ENCODE measurements at regions not wholly inside any gene's neighbourhood (a gene's known extent, or its start where the extent isn't known, plus 50 kb on each side); places are given as distances from the start of the nearest gene placed in this dataset.
"Not testable (repeated sequence)": the region's sequence is repeated elsewhere in the genome, so short reads cannot be mapped to it uniquely, and the experiment has no call there.

DNA sequence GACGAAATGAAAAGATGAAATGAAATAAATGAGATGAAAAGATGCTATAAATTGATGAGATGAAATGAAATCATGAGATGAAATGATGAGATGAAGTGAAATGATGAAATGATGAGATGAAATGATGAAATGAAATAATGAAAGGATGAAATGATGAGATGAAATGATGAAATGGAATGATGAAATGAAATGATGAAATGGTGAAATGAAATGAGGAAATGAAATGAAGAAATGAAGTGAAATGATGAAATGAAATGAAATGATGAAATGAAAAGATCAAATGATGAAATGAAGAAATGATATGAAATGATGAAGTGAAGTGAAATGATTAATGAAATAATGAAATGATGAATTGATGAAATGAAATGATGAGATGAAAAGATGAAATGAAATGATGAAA, 138.5 kb upstream of the ERV3-1 start:
- not testable (repeated sequence) for DNase-seq

DNA sequence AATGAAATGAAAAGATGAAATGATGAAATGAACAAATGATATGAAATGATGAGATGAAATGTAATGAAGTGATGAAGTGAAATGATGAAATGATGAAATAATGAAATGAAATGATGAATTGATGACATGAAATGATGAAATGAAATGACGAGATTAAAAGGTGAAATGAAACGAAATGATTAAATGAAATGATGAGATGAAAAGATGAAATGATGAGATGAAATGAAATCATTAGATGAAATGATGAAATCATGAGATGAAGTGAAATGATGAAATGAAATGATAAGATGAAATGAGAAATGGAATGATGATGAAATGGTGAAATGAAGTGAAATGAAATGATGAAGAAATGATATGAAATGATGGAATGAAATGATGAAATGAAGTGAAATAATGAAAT, 138.1 kb upstream of the ERV3-1 start:
- not testable (repeated sequence) for DNase-seq

DNA sequence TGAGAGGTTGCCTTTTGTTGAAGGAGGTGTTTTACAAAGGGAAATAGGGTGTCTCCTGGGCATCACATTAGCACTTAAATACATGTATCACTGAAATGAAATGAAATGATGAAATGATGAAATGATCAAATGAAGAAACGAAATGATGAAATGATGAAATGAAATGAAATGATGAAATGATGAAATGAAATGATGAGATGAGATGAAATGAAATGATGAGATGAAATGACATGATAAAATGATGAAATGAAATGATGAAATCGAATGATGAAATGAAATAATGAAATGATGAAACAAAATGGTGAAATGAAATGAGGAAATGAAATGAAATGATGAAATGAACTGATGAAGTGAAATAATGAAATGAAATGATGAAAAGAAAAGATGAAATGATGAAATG, 137.6 kb upstream of the ERV3-1 start:
- DNase-seq: not testable (repeated sequence)

DNA sequence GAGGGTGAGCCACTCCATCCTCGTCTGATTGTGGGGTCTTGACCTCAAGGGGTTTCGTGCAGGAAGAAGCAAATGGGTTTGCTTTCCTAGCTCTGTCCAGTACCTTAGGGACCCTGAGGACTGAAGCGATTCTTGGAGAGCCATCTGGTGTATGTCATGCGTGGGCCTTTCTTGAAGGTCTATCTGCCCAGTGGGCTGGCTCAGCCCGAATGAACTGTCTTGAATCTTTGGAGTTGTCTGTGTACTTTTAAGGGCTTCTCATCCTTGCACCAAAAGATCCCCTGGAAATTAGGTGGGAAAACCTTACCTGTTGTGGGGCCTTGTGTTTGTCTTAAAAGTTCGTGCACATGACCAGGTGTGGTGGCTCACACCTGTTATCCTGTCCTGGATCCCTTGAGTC, 135.4 kb upstream of the ERV3-1 start:
- DNase-seq: not testable (repeated sequence)

DNA sequence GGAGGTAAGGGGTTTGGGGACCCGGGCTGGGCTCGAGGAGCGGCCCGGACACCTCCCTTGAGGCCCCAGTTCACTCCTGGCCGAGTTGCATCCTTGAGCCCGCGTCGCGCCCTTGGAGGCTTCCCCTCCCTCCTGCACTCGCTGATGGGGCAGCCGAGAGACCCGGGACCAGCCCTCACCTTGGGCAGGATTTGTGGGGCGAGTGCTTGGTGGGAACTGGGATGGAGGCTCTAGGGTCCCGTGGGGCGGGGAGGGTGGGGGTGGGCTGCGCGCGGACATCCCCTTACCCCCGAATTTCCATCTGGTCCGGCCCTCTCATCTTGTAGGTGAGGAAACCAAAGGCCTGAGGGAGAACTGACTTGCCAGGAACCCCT, 134.9 kb upstream of the ERV3-1 start:
- not testable (repeated sequence) for DNase-seq

DNA sequence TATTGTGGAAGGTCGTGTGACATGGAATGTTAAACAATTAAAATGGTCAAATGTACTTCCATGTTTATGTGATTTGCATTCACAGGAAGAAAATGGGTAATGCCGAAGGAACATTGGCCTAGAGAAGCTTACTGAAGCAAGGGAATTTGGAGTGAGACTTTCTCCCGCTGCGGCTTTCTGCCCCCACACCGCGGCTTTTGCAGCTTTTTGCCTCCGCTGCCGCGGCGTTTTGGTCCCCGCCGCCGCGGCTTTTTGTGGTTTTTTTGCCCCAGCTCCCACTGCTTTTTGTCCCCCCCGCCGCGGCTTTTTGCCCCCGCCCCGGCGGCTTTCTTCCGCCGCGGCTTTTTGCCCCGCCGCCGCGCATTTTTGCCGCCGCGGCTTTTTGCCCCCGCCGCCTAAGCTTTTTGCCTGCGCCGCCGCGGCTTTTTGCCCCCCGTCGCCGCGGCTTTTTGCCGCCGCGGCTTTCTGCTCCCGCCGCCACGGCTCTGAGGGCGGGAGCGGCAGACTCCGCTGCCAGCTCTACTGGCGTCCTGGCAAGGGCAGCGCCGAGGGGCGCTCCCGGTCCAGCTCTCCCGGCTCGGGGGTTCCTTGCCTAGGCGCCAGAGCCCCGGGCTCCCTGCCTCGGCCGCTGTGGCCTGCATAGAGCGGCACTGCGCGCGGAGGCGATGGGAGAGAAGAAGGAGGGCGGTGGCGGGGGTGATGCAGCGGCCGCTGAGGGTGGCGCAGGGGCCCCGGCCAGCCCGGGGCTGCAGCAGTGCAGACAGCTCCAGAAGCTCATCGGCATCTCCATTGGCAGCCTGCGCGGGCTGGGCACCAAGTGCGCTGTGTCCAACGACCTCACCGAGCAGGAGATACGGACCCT, 134.3 kb upstream of the ERV3-1 start:
- not testable (repeated sequence) for DNase-seq

DNA sequence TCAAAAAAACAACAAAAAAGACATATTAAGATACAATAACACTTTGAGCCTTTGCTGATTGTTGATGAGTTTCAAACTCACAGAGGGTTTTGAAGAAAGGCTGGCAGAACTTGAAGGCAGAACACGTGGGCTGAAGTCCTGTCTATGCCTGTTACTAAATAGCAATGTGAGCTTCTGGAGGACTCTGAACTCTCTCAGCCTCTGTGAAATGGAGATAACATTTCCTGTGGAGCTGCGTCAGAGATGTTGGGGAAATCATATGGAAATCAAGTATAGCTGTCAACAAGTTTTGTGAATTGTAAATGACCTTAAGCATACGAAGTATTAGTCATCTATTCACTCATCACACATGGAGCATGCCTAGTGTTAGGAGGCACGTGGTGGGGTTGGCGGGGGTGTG, 130.4 kb upstream of the ERV3-1 start:
- DNase-seq: not testable (repeated sequence)

DNA sequence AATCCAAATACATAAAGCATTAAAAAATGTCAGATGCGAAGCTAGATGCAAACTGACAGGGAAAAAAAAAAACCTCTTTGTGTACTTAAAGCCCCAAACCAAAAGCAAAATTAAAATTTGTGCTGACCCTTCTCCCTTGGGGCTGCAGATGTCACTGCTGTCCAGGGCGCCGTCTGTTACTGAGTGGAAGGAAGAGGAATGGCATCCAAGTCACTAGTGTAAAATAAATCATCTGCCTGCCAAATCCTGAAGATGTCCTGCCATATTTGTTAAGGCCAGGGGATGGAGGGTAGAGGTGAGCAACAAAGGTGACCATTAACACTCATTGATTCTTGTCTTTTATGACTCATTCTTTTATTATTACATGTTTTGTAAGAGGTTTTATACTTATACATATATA, 126.6 kb upstream of the ERV3-1 start:
- not testable (repeated sequence) for DNase-seq

DNA sequence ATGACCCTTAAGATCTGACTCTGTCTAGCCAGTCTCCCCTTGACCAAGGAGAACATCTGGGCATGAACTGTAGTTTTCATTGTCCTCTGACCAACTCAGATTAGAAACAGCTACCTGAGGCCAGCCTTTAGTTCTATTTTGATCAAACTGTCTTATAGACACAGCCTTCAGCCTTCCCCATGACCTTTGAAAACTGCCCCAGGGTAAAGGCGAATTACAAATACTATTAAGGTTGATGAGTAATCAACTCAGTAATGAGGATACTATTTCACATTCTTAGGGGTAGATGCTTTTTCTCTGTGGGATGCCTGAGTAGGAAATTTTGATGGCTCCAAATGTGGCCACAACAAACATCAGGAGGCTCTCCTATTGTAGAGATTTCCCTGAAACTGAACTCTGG, 125.8 kb upstream of the ERV3-1 start:
- DNase-seq: not testable (repeated sequence)

DNA sequence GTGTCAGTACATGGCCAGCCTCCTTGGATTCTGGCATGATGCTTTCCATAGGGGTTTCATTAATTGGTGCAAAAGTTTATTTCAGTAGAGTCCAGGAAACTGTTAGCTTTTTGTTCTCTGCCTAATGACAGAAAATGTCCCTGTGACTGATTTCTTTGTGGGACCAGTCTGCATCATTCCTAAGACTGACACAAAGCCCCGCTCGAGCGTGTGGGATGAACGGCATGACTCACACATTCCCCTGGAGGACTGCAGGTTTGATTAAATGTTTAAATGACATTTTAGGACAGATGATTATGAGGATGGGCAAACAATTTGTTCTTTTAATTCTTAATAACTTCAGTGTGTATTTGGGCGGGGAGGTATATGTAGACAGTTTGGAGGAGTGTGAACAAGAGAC, 120.9 kb upstream of the ERV3-1 start:
- DNase-seq: not testable (repeated sequence)

DNA sequence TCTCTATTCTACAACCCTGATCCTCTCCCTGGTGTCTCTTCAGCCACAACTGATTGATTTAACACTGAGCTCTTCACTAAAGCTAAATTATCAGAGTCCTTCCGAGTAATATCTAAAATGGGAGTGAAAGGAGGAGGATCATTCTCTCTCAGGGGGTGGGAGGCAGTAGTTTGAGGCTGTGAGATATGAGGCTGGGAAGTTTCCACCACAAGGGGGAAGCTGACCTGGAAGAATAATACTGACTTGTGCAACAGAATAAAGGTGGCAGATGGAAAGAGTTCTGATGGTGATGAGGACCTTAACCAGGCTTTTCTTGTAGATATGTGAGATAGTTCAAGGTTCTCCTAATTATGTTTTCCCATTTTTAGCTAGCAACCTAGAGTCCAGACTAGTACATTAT, 118.1 kb upstream of the ERV3-1 start:
- not testable (repeated sequence) for DNase-seq

DNA sequence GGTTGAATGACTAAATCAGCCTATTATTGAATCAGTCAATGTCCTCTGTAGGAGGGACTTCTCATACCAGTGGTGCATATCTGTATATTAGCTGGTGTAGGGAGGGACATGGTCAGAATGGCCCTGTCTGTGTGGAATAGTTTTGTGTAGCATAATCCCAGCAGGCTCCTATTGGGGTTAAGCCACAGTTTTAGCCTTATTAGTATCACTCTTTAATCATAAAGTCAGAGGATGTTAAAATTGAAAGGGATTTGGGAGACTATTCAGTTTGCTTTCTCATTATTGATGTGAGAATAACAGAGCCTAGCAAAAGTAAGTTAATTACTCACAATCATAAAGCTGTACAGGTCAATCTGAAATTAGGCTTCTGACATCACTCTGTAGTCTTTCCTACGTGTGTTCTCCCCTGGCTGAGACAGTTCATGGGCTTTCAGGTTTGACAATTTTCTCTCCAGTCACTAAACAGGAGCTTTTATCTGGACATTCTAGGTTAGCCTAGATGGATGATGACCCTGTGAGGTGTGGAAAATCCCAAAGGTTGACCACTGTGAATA, 99.2 kb upstream of the ERV3-1 start:
- DNase-seq: not testable (repeated sequence)

DNA sequence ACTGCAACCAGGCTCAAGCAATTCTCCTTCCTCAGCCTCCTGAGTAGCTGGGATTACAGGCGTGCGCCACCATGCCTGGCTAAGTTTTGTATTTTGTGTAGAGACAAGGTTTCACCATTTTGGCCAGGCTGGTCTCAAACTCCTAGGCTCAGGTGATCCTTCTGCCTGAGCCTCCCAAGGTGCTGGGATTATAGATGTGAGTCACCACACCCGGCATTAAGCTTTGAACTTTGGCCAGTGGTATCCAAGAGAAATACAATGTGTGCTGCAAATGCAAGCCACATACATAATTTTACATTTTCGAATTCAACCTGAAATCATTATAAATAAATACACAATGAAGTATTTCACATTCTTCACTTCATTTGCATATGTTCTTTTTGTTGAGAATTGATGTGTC, 94.0 kb upstream of the ERV3-1 start:
- not testable (repeated sequence) for DNase-seq

DNA sequence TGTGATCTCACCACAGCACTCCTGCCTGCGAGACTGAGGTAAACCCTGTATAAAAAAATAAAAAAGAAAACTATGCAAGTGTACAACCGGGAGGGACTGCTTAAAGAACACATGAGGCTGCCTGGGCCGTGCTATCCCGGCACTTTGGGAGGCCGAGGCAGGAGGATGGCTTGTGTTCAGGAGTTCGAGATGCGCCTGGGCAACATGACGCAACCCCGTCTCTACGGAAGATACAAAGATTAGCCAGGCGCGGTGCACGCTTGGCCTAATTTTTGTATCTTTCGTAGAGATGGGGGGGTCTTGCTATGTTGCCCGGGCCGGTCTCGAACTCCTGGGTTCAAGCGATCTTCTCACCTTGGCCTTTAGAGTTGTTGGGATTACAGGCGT, 75.2 kb upstream of the ERV3-1 start:
- not testable (repeated sequence) for DNase-seq

DNA sequence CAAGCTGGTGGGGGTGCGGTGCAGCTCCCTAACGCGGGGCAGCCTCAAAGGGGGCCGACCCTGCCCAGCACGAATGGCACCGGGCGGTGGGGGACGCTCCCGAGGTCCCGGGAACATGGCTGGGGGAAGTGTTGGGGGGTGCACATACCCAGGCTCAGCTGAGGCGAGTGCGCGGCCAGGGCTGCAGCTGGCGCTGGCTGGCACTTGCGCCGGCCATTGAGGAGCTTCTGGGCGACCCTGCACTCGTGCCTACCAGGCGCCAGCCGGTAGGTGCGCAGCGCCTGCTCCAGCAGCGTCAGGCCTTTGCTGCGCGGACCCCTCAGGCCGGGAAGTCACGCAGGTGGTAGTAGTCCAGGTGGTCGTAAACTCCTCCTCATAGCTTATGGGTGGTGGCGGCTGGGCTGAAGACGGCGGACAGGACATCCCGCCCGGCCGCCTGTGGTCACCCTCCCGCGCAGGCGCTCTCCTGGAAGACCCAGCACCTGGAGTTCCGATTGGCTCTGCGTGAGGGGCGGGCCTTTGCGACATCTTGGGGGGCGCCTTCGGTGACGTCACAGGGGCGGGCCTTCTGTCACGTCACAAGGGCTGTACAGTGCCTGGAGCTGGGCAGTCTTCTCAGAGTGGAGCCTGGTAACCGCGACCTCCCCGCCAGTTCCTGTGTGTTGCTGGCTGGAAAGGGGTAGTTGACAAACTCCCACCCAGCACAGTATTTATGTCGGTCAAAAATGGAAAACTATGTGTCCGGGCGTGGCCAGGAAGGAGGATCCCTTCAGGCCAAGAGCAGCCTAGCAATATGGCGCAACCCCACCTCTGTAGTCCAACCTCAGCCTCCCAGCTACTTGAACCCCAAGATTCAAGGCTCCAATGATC, 74.5 kb upstream of the ERV3-1 start:
- DNase-seq: peak; percentile 65

DNA sequence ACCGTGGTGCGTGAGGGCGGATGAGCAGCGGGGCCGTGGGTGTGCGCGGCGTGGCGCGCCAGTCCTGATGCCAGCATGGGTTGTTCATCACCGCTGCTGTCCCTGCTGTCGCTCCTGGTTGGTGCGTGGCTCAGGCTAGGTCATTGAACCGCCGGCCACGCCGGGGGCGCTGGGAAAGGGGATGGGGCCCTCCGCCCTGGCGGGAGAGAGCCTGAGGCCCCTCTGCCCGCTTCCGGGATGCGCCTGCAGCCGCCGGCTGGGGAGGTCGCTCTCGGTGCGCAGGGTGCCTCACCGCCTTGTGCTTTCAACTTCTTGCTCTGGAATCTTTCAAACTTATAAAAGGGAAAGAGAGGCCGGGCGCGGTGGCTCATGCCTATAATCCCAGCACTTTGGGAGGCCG, 68.5 kb upstream of the ERV3-1 start:
- not testable (repeated sequence) for DNase-seq

DNA sequence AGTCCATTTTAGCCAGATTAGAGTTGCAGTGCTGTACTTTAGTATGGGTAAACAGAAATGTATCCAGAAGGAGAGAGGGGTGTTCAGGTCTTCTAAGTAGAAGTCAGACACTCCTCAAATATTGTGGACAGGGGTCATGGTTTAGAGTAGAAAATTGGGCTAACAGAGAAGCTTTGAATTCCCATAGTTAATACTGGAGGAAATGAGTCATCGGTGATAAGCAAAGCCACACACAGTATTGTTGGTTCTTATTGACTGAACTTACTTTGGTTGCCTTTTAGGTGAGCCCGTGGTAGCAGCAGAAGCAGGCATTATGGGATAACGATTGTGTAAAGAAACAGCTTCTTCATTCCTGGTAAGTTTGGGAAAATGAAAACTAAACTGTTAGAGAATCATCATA, 66.7 kb upstream of the ERV3-1 start:
- not testable (repeated sequence) for DNase-seq

DNA sequence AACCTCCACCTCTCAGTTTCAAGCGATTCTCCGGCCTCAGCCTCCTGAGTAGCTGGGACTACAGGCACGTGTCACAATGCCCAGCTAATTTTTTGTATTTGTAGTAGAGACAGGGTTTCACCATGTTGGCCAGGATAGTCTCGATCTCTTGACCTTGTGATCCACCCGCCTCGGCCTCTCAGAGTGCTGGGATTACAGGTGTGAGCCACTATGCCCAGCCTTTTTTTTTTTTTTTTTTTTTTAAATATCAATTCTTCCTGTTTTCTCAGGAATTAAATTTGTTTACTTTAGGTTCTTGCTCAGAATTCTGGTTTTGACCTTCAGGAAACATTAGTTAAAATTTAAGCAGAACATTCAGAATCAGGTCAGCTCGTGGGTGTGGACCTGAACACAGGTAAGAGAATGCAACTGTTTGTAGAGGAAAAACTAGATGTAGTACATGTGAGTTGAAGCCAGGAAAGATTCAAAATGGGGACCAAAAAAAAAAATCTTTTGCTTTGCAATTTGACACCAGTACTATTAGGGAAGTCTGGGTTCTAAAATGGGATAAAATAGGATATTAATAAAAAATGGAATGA, 65.5 kb upstream of the ERV3-1 start:
- DNase-seq: not testable (repeated sequence)

DNA sequence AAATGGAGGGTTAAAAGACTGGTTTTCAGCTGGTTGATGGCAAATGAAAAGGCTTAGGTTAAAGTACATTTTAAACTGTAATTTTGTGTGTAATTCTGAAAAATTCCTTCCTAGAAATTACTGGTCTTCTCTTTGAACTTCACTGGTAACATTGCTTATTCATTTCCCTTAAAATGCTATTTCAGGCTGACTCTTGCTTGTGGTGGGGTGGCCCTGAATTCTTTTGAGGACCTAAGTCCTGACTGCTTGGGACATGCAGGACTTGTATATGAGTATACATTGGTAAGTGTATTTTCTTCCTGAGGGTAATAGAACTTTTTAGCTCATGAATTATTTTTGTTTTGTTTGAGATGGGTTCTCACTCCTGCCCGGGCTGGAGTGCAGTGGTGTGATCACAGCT, 63.0 kb upstream of the ERV3-1 start:
- DNase-seq: not testable (repeated sequence)

DNA sequence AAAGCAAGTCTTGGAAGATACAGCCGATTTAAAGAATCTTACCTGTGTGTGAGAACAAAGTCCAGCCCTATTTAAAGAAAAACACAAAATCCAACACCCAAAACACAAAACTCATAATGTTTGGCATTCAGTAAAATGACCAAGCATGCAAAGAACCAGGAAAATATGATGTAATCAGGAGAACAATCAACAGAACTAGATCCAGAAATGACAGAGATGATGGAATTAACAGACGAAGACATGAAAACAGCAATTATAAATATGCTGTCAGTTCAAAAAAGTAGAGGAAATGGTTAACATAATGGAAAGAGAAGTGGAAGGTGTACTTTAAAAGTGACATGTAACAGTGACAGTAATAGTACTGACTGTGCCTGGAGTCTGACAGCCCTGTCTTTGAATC, 56.1 kb upstream of the ERV3-1 start:
- DNase-seq: not testable (repeated sequence)

DNA sequence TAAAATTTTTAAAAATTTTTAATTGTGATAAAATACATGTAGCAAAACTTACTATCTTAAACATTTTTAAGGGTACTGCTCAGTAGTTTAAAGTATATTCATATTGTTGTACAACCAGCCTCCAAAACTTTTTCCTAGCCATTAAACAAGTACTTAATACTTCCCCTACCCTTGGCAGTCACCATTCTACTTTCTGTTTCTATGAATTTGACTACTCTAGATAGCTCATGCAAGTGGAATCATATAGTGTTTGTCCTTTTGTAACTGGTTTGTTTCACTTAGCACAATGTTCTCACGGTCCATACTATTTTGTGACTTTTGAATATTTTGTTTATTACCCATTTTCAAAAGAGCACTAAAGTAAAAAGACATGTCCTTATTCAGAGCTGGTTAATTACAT, 52.8 kb upstream of the ERV3-1 start:
- DNase-seq: not testable (repeated sequence)
